MCF 10A (cell line): ENCODE measurements at regions not wholly inside any gene's neighbourhood (a gene's known extent, or its start where the extent isn't known, plus 50 kb on each side); places are given as distances from the start of the nearest gene placed in this dataset.

Experiments used
- BruUV-seq: library from RNA; stranded (reverse); fragments of 400-500 nt; replicated peaks from 2 replicates; lab custom pipeline; 2021; lab: Mats Ljungman, UMichigan
- CTCF ChIA-PET: fragments of 300-600 bp; sonication (Branson Sonifier 250); formaldehyde crosslinking; extraction: SDS; loops from one replicate; lab custom pipeline; 2021; ENCODE audit warnings: antibody characterized with exemption, inconsistent platforms; lab: Yijun Ruan, JAX
- POLR2A ChIA-PET: fragments of 300-600, 350-650 bp; sonication (Branson Sonifier 250); formaldehyde crosslinking; extraction: SDS; loops from one replicate; lab custom pipeline; 2020; ENCODE audit warnings: antibody characterized with exemption, inconsistent platforms; lab: Yijun Ruan, JAX
- DNase-seq: peaks from one replicate; pipeline ENCODE4 v3.0.0-alpha.2; 2018; ENCODE audit not compliant: unreplicated experiment
- H3K27ac Mint-ChIP-seq: one replicate; pipeline ENCODE4 v1.8.0; 2022; ENCODE audit warnings: mild to moderate bottlenecking, low read depth, mixed read lengths; ENCODE audit not compliant: unreplicated experiment
- H3K27me3 Mint-ChIP-seq: one replicate; pipeline ENCODE4 v1.8.0; 2022; ENCODE audit warnings: mixed read lengths; ENCODE audit not compliant: insufficient read depth, unreplicated experiment
- H3K36me3 Mint-ChIP-seq: one replicate; pipeline ENCODE4 v1.8.0; 2022; ENCODE audit warnings: mild to moderate bottlenecking, moderate library complexity, mixed read lengths; ENCODE audit not compliant: insufficient read depth, unreplicated experiment
- H3K4me1 Mint-ChIP-seq: one replicate; pipeline ENCODE4 v1.8.0; 2022; ENCODE audit warnings: mixed read lengths; ENCODE audit not compliant: insufficient read depth, unreplicated experiment
- H3K4me3 Mint-ChIP-seq: one replicate; pipeline ENCODE4 v1.8.0; 2022; ENCODE audit warnings: mild to moderate bottlenecking, moderate library complexity, mixed read lengths; ENCODE audit not compliant: unreplicated experiment
- H3K9me3 Mint-ChIP-seq: one replicate; pipeline ENCODE4 v1.8.0; 2022; ENCODE audit warnings: mixed read lengths; ENCODE audit not compliant: unreplicated experiment
- CTCF ChIP-seq: fragments of 200-600 bp; IDR thresholded peaks from one replicate; pipeline ENCODE4 v1.8.0; 2022; ENCODE audit warnings: antibody characterized with exemption, mild to moderate bottlenecking; ENCODE audit not compliant: unreplicated experiment
- intact Hi-C: fragments of 100-400 bp; cut with micrococcal nuclease; formaldehyde crosslinking; loops from 2 replicates; pipeline ENCODE4 v1.14.1; 2022

DNA sequence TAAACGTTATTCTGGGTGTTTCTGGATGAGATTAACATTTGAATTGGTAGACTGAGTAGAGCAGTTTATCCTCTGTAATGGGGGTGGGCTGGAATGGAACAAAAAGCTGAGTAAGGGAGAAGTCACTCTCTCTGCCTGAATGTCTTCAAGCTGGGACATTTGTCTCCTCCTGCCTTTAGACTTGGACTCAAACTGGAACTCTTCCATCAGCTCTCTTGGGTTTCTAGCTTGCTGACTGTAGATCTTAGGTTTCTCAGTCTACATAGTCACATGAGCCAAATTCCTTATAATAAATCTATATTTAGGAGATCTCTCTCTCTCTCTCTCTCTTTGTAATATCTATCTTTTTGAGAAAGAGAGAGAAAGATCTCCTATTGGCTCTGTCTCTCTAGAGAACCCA is 553.3 kb upstream of the CDH11 start:
- intact Hi-C loops: no loop called here
- CTCF ChIA-PET: no interaction called here

GRCh38 chr16:65672960-65673359 is 551.1 kb upstream of the CDH11 start:
- ChIA-PET POLR2A (no interaction called here), CTCF (interaction anchor here (0.6 to 0.9 kb wide), 2 partner anchors 11 to 1055 kb away, joined by 3 to 4 read pairs; no protein-coding TSS in a partner anchor)
- H3K36me3 Mint-ChIP-seq: no peaks in the 10 kb centered on the region
- BruUV-seq: no TSS peak
- DNase-seq: peak; percentile 58
- H3K4me1 Mint-ChIP-seq: peaks cover 7% of the 10 kb centered on the region
- H3K27ac Mint-ChIP-seq: no peak overlapping the region
- no peaks in the 10 kb centered on the region for H3K9me3 Mint-ChIP-seq
- H3K4me3 Mint-ChIP-seq: no peak overlapping the region
- intact Hi-C loops: no loop called here
- no peaks in the 10 kb centered on the region for H3K27me3 Mint-ChIP-seq
- no peak for TF ChIP-seq CTCF

More for the DNA sequence above, 553.3 kb upstream of the CDH11 start:
- POLR2A ChIA-PET: no interaction called here
- BruUV-seq: no TSS peak
- TF ChIP-seq CTCF: no peak
- H3K27me3 Mint-ChIP-seq: no peaks in the 10 kb centered on the region
- H3K4me3 Mint-ChIP-seq: no peak overlapping the region
- H3K4me1 Mint-ChIP-seq: peaks cover 7% of the 10 kb centered on the region
- no peak for DNase-seq
- H3K27ac Mint-ChIP-seq: no peak overlapping the region
- H3K9me3 Mint-ChIP-seq: peaks cover 7% of the 10 kb centered on the region
- H3K36me3 Mint-ChIP-seq: no peaks in the 10 kb centered on the region

DNA sequence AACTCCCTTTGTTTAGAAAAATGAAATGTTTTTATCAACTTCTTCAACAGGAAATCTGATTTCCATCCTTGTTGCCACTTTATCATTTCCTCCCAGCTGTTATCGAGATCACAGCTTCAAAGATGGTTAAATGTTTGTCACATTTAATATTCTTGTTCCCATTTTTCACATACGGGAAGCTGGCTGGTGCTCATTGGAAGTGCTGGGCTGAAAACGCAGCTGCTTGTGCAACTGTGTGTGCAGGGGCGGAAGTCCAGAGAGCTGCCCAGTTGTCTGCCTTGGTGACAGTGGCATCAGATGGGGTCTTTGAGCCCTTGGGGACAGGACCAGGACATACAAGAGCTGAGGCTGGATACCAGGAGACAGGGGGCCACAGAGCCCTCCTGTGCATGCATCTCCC is 549.2 kb upstream of the CDH11 start:
- ChIA-PET CTCF (no interaction called here), POLR2A (no interaction called here)
- Mint-ChIP-seq H3K27me3 (no peaks in the 10 kb centered on the region), H3K4me1 (peaks cover 11% of the 10 kb centered on the region), H3K4me3 (no peak overlapping the region), H3K9me3 (no peaks in the 10 kb centered on the region), H3K27ac (no peak overlapping the region), H3K36me3 (no peaks in the 10 kb centered on the region)
- BruUV-seq: no TSS peak
- no peak for DNase-seq
- intact Hi-C loops: no loop called here
- no peak for TF ChIP-seq CTCF

DNA sequence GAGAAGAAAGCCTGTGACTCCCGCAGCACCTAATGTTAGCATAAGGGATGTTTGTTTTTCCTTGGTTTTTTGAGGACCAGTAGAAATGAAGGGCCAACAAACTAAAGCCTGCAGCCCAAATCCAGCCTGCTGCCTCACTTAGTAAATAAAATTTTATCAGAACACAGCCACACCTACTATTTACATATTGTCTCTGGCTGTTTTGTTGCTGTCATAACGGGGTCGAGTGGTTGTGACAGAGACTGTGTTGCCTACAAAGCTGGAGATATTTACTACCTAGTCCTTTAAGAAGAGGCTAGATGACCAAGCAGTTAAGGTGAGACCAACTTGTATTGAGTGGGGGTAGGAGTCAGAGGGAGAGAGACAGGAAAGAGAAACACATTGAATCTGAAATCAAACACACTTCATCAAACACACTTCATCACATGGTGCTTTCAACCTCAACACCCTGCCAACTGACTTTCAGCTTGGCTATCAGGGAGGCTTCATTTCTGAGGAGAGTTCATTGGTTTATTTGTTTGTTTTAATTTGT is 546.3 kb upstream of the CDH11 start:
- no TSS peak for BruUV-seq
- Mint-ChIP-seq H3K9me3 (peaks cover 10% of the 10 kb centered on the region), H3K4me1 (peaks cover 27% of the 10 kb centered on the region), H3K4me3 (no peak overlapping the region), H3K27me3 (no peaks in the 10 kb centered on the region), H3K36me3 (no peaks in the 10 kb centered on the region), H3K27ac (no peak overlapping the region)
- TF ChIP-seq CTCF: no peak
- CTCF ChIA-PET: no interaction called here
- intact Hi-C loops: no loop called here
- no peak for DNase-seq
- POLR2A ChIA-PET: no interaction called here
